HepG2 (cell line): ENCODE measurements at regions not wholly inside any gene's neighbourhood (a gene's known extent, or its start where the extent isn't known, plus 50 kb on each side); places are given as distances from the start of the nearest gene placed in this dataset.

Experiments
- ATF1 ChIP-seq: IDR thresholded peaks from 2 replicates; pipeline ENCODE4 v1.6.1; 2016; ENCODE audit warnings: mild to moderate bottlenecking, control low read depth
- CBX2 ChIP-seq, 2 experiments: fragments of 200-600 bp in 1 of 2; sonication (generic); formaldehyde crosslinking in 1 of 2; IDR thresholded peaks; 2 replicates each; pipeline versions ENCODE4 v1.7.0 to v1.8.1; 2018 to 2022; ENCODE audit warnings: low read depth in 2 of 2, low read length in 1 of 2, mild to moderate bottlenecking in 1 of 2, missing genetic modification reagents in 1 of 2
- FOSL2 ChIP-seq: sonication (generic); formaldehyde crosslinking; IDR thresholded peaks from 2 replicates; pipeline ENCODE4 v1.4.0; 2020; ENCODE audit warnings: missing genetic modification reagents
- KDM6A ChIP-seq: IDR thresholded peaks from 2 replicates; pipeline ENCODE4 v1.6.1; 2016; ENCODE audit warnings: low read depth
- ZNF256 ChIP-seq: sonication (generic); formaldehyde crosslinking; conservative IDR thresholded peaks from 2 replicates; pipeline ENCODE4 v1.4.0; 2020; ENCODE audit warnings: missing genetic modification reagents
- ZNF672 ChIP-seq: sonication (generic); formaldehyde crosslinking; IDR thresholded peaks from 2 replicates; pipeline ENCODE4 v1.8.1; 2022; ENCODE audit warnings: missing genetic modification reagents

DNA sequence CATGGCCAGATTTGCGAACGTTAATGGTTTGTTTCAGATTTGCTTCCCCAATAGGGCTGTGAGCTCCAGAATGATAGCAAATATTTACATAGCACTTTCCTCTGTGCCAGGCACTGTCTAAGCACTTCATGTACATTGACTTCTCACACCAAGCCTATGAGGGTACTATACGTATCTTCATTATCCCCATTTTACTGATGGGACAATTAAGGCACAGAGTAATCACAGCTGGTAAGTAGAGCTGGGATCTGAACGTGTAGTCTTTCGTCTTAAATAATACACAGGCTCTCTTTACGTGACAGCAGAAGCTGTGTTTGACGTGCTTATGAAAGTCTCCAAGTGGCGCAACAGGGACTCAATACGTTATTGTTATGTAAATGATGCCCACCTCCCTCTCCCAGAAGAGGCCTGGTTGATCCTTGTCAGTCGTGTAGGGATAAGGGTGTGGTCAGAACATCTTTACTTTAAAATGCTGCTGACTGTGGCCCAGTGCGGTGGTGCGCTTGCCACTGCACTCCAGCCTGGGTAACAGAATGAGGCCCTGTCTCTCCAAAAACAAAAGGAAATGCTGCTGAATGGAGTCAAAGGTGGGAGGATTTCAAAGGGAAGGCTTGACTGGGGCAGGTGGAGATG is 66.3 kb upstream of the TCL1B start:
- TF ChIP-seq ZNF672, result no peak
- TF ChIP-seq ATF1 (CRISPR knock-in tag), result no peak
- TF ChIP-seq FOSL2 (CRISPR knock-in tag), result no peak
- TF ChIP-seq CBX2 (IDR thresholded peaks at IDR 0.05; ENCODE audit: low read depth, low read length), result no peak
- no peak for TF ChIP-seq CBX2 (CRISPR knock-in tag; IDR thresholded peaks at IDR 0.05; ENCODE audit: low read depth)
- TF ChIP-seq KDM6A, result no peak
- no peak for TF ChIP-seq ZNF256 (CRISPR knock-in tag)
